IPS DF 4.7 (cell line): ENCODE measurements at regions not wholly inside any gene's neighbourhood (a gene's known extent, or its start where the extent isn't known, plus 50 kb on each side); places are given as distances from the start of the nearest gene placed in this dataset.

ENCODE experiments used
- DNase-seq: peaks from one replicate; pipeline ENCODE4 v3.0.0-alpha.2; 2013; ENCODE audit warnings: low spot score; ENCODE audit errors: extremely low read depth

GRCh38 chr12:86801439-86801838 is 545.2 kb upstream of the MGAT4C start:
- DNase-seq: no peak

GRCh38 chr12:86799616-86800015 is 543.4 kb upstream of the MGAT4C start:
- no peak for DNase-seq

GRCh38 chr12:86796550-86796949 is 540.4 kb upstream of the MGAT4C start:
- no peak for DNase-seq

- no peak for DNase-seq
Measured at GRCh38 chr12:86788661-86789060, 532.5 kb upstream of the MGAT4C start.

- no peak for DNase-seq
Measured at GRCh38 chr12:86787419-86787818, 531.2 kb upstream of the MGAT4C start.

- DNase-seq: no peak
Measured at GRCh38 chr12:86777325-86777724, 521.1 kb upstream of the MGAT4C start.

GRCh38 chr12:86774841-86775388 is 518.7 kb upstream of the MGAT4C start:
- no peak for DNase-seq

GRCh38 chr12:86772696-86773095 is 516.5 kb upstream of the MGAT4C start:
- no peak for DNase-seq

- DNase-seq: no peak
Measured at GRCh38 chr12:86770871-86771270, 514.7 kb upstream of the MGAT4C start.

GRCh38 chr12:86748894-86749293 is 492.7 kb upstream of the MGAT4C start:
- DNase-seq: no peak

- DNase-seq: no peak
Measured at GRCh38 chr12:86744547-86745212, 488.5 kb upstream of the MGAT4C start.

GRCh38 chr12:86743875-86744536 is 487.8 kb upstream of the MGAT4C start:
- DNase-seq: no peak

GRCh38 chr12:86741531-86741930 is 485.3 kb upstream of the MGAT4C start:
- no peak for DNase-seq

GRCh38 chr12:86735851-86736250 is 479.7 kb upstream of the MGAT4C start:
- no peak for DNase-seq

- no peak for DNase-seq
Measured at GRCh38 chr12:86735072-86735471, 478.9 kb upstream of the MGAT4C start.

GRCh38 chr12:86730233-86730632 is 474.0 kb upstream of the MGAT4C start:
- no peak for DNase-seq

GRCh38 chr12:86729739-86730138 is 473.5 kb upstream of the MGAT4C start:
- DNase-seq: no peak

- no peak for DNase-seq
Measured at GRCh38 chr12:86727160-86727559, 471.0 kb upstream of the MGAT4C start.

GRCh38 chr12:86724716-86725115 is 468.5 kb upstream of the MGAT4C start:
- no peak for DNase-seq

GRCh38 chr12:86723326-86723725 is 467.1 kb upstream of the MGAT4C start:
- DNase-seq: no peak

GRCh38 chr12:86721713-86722397 is 465.7 kb upstream of the MGAT4C start:
- DNase-seq: no peak

GRCh38 chr12:86719381-86719780 is 463.2 kb upstream of the MGAT4C start:
- no peak for DNase-seq
